NT2/D1 (cell line): ENCODE measurements at regions not wholly inside any gene's neighbourhood (a gene's known extent, or its start where the extent isn't known, plus 50 kb on each side); places are given as distances from the start of the nearest gene placed in this dataset.

Experiments used
- SUZ12 ChIP-seq: IDR thresholded peaks from 2 replicates; pipeline ENCODE4 v1.6.1; 2011; ENCODE audit not compliant: insufficient read length, insufficient read depth; ENCODE audit errors: extremely low read depth
- YY1 ChIP-seq: IDR thresholded peaks from 2 replicates; pipeline ENCODE4 v1.6.1; 2011; ENCODE audit not compliant: insufficient read length, insufficient read depth
- ZNF274 ChIP-seq: IDR thresholded peaks from 2 replicates; pipeline ENCODE4 v1.6.1; 2011; ENCODE audit warnings: mild to moderate bottlenecking, low read depth, low read length

- no peak for TF ChIP-seq YY1
- TF ChIP-seq ZNF274, result no peak
- TF ChIP-seq SUZ12, result no peak
These were observed 1255.9 kb downstream of the JRKL start for GRCh38 chr11:97645736-97646135.
